MM.1S (cell line): ENCODE measurements at regions not wholly inside any gene's neighbourhood (a gene's known extent, or its start where the extent isn't known, plus 50 kb on each side); places are given as distances from the start of the nearest gene placed in this dataset.
"Not testable (repeated sequence)": the region's sequence is repeated elsewhere in the genome, so short reads cannot be mapped to it uniquely, and the experiment has no call there.

ENCODE experiments used
- CTCF ChIP-seq: fragments of 300-600 bp; sonication (generic); IDR thresholded peaks from 2 replicates; pipeline ENCODE4 v1.5.1; 2016; ENCODE audit warnings: antibody characterized with exemption, low read length, mixed read lengths
- EZH2 ChIP-seq: fragments of 300-600 bp; sonication (generic); optimal IDR thresholded peaks from 2 replicates; pipeline ENCODE3; 2017; ENCODE audit warnings: low read depth, mild to moderate bottlenecking, antibody characterized with exemption, low read length, mixed read lengths
- EZH2phosphoT487 ChIP-seq: fragments of 300-600 bp; sonication (generic); IDR thresholded peaks from 2 replicates; pipeline ENCODE4 v1.6.1; 2018; ENCODE audit warnings: antibody characterized with exemption, low read length

DNA sequence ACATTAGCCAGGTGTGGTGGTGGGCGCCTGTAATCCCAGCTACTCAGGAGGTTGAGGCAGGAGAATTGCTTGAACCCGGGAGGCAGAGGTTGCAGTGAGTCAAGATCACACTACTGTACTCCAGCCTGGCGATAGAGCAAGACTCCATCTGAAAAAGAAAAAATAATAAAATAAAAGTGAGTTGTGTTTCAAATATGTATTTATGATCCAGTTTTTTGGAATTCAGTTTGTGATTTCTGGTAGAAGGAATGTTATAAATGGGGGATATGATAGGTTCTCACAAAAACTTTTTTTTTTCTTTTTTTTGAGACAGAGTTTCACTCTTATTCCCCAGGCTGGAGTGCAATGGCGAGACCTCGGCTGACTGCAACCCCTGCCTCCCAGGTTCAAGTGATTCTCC is 502.2 kb downstream of the SPATA31D1 start:
- TF ChIP-seq CTCF, EZH2, EZH2phosphoT487: not testable (repeated sequence)
